A673 (cell line): ENCODE measurements at regions not wholly inside any gene's neighbourhood (a gene's known extent, or its start where the extent isn't known, plus 50 kb on each side); places are given as distances from the start of the nearest gene placed in this dataset.

ENCODE experiments used
- EZH2 ChIP-seq: fragments of 200-600 bp; sonication (generic); IDR thresholded peaks from 2 replicates; pipeline ENCODE4 v1.6.1; 2017; ENCODE audit warnings: borderline replicate concordance, low read depth, mild to moderate bottlenecking, mixed read lengths, antibody characterized with exemption, low read length; ENCODE audit not compliant: poor library complexity, severe bottlenecking
- TF ChIP-seq, protein P1 (sequence below): fragments of 300-800, 200-600 bp; sonication (generic); conservative IDR thresholded peaks from 2 replicates; pipeline ENCODE4 v1.5.1; 2017; ENCODE audit warnings: low read depth, mild to moderate bottlenecking, antibody characterized with exemption, low read length, moderate library complexity, mixed read lengths

DNA sequence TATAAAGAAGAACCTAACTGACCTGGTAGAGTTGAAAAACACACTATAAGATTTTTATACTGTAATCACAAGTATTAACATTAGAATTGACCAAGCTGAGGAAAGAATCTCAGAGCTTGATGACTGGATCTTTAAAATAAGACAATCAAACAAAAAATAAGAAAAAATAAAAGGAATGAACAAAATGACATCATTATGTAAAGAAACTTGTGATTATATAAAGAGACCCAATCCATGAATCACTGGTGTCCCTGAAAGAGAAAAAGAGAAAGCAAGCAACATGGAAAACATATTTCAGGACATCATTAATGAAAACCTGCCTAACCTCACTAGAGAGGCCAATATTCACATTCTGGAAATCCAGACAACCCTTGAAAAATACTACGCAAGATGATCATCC is 822.5 kb upstream of the SLITRK5 start:
- TF ChIP-seq EZH2 = no peak
- TF ChIP-seq, protein P1, sequence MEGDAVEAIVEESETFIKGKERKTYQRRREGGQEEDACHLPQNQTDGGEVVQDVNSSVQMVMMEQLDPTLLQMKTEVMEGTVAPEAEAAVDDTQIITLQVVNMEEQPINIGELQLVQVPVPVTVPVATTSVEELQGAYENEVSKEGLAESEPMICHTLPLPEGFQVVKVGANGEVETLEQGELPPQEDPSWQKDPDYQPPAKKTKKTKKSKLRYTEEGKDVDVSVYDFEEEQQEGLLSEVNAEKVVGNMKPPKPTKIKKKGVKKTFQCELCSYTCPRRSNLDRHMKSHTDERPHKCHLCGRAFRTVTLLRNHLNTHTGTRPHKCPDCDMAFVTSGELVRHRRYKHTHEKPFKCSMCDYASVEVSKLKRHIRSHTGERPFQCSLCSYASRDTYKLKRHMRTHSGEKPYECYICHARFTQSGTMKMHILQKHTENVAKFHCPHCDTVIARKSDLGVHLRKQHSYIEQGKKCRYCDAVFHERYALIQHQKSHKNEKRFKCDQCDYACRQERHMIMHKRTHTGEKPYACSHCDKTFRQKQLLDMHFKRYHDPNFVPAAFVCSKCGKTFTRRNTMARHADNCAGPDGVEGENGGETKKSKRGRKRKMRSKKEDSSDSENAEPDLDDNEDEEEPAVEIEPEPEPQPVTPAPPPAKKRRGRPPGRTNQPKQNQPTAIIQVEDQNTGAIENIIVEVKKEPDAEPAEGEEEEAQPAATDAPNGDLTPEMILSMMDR = no peak
